Heart left ventricle (tissue), 16 donors: ENCODE measurements at regions not wholly inside any gene's neighbourhood (a gene's known extent, or its start where the extent isn't known, plus 50 kb on each side); places are given as distances from the start of the nearest gene placed in this dataset.

Experiments used
- ATAC-seq, 4 donors: fragments of 200-7000 bp; cut with Tn5 transposase; one replicate each; pipeline ENCODE4 v1.9.1; 2020 to 2022; ENCODE audit warnings: moderate library complexity in 4 of 4, mild to moderate bottlenecking in 3 of 4, moderate number of reproducible peaks in 1 of 4
- DNase-seq, 5 donors: peaks; one replicate each; pipeline ENCODE4 v3.0.0-alpha.2; 2020
- H3K27ac ChIP-seq, 12 donors: fragments of 200-600 bp; sonication (generic) in 4 of 12; one replicate each; pipeline versions ENCODE4 v1.5.0 to v1.8.0; 2016 to 2022; ENCODE audit warnings: mild to moderate bottlenecking in 2 of 12
- H3K27me3 ChIP-seq, 9 donors: fragments of 200-600 bp; sonication (generic) in 2 of 9; one replicate each; pipeline versions ENCODE4 v1.5.1 to v1.8.0; 2016 to 2022; ENCODE audit warnings: mild to moderate bottlenecking in 3 of 9
- H3K36me3 ChIP-seq, 9 donors: fragments of 200-600 bp; sonication (generic) in 2 of 9; one replicate each; pipeline versions ENCODE4 v1.5.0 to v1.8.0; 2018 to 2022; ENCODE audit warnings: mild to moderate bottlenecking in 2 of 9
- H3K4me1 ChIP-seq, 12 donors: fragments of 200-600 bp; sonication (generic) in 4 of 12; one replicate each; pipeline versions ENCODE4 v1.5.0 to v1.8.0; 2016 to 2022; ENCODE audit warnings: mild to moderate bottlenecking in 3 of 12
- H3K4me3 ChIP-seq, 12 donors: fragments of 200-600 bp; sonication (generic) in 4 of 12; one replicate each; pipeline versions ENCODE4 v1.5.0 to v1.8.0; 2017 to 2022; ENCODE audit warnings: mild to moderate bottlenecking in 9 of 12, moderate library complexity in 4 of 12
- H3K9me3 ChIP-seq, 12 donors: fragments of 200-600 bp; sonication (generic) in 4 of 12; one replicate each; pipeline versions ENCODE4 v1.5.0 to v1.8.0; 2016 to 2022; ENCODE audit warnings: mild to moderate bottlenecking in 1 of 12
- CTCF ChIP-seq, 12 donors: fragments of 200-600 bp; sonication (generic) in 4 of 12; IDR thresholded peaks; one replicate each; pipeline versions ENCODE4 v1.5.0 to v1.8.0; 2018 to 2022; ENCODE audit warnings: antibody characterized with exemption in 12 of 12, mild to moderate bottlenecking in 5 of 12
- POLR2A ChIP-seq, 2 donors: fragments of 450-650 bp; IDR thresholded peaks; one replicate each; pipeline ENCODE4 v1.6.1; 2017; ENCODE audit warnings: antibody characterized with exemption in 2 of 2, mild to moderate bottlenecking in 2 of 2, moderate library complexity in 2 of 2
- WGBS, 4 donors: extraction: QIAGEN DNeasy Blood & Tissue Kit in 2 of 4; methylation state at CpG; one replicate each; pipeline versions ENCODE4 v1.1.5 to v1.1.7; 2013 to 2018; 5-methylcytosine and 5-hydroxymethylcytosine counted together
- intact Hi-C, 10 donors: fragments of 100-400 bp; cut with DNase I; formaldehyde crosslinking; loops; one replicate each; pipeline versions ENCODE4 v1.11.1 to v1.14.2; 2022
- donor health status: ischemic (EF 13 %, LVEDD 7.1; RV severe dilation, severe dysfunction).
- donor health status: healthy with polysubstance abuse.
- donor health status: DM: no; HTN: yes; CAD: no.
- donor health status: DM: no; HTN: no; CAD: no.
- donor health status: ischemic (EF 25% LVEDD 6.9; RV normal size, moderate dysfunction).
- donor health status: ischemic (EF 25% LVEDD 5.7; RV mildly dilated, moderate dysfunction).
- donor health status: healthy.
- donor health status: DM: yes; HTN: yes; CAD: no.
- donor health status: ischemic (EF 35%, LVEDD 5.7; RV mildly dilated, moderate dysfunction).
- donor health status: nonischemic (EF 11% LVEDD 7.7; RV severe dilation, severe dysfunction).
- donor health status: DM: yes; HTN: yes; CAD: no.
- donor health status: PGD.
- donor health status: ischemic (EF 29% LVEDD 5.4; RV normal size, mild dysfunction).
- donor health status: nonischemic (EF 23%, LVEDD 6.1; RV moderate dilation, normal function).

- H3K36me3 ChIP-seq, result no peaks in the 10 kb centered on the region
- TF ChIP-seq POLR2A (IDR thresholded peaks at IDR 0.05), result no peak
- peak; percentile 30 to 66 (median 52) for TF ChIP-seq CTCF (IDR thresholded peaks at IDR 0.05)
- peaks cover 0 to 12% (median 0%) of the 10 kb centered on the region in 9 donors for H3K27me3 ChIP-seq
- no peak overlapping the region for H3K27ac ChIP-seq
- intact Hi-C loops, result loop anchor here in 3 of 10 donors (5.0 to 10.0 kb wide), 2 partner anchors 972 to 975 kb away; no protein-coding TSS in a partner anchor
- H3K4me3 ChIP-seq, result no peak overlapping the region
- H3K4me1 ChIP-seq, result no peaks in the 10 kb centered on the region
- ATAC-seq, result peak in 1 of 4 donors; percentile 33
- DNase-seq, result no peak
- WGBS, 4 donors, result 8 to 17% (median 14%) methylated on average over 3 of the region's 3 CpGs
- H3K9me3 ChIP-seq, result peaks cover 0 to 1% (median 0%) of the 10 kb centered on the region in 12 donors
Observed at GRCh38 chrX:36867143-36867542, 141.0 kb upstream of the FAM47C start.

- H3K4me3 ChIP-seq, result no peak overlapping the region
- H3K4me1 ChIP-seq, result no peaks in the 10 kb centered on the region
- ATAC-seq (no peak), DNase-seq (no peak)
- H3K9me3 ChIP-seq, result peaks cover 0 to 1% (median 0%) of the 10 kb centered on the region in 12 donors
- H3K27ac ChIP-seq, result no peak overlapping the region
- no peaks in the 10 kb centered on the region for H3K36me3 ChIP-seq
- 60 to 74% (median 65%) methylated on average over 3 of the region's 3 CpGs for WGBS, 4 donors
- peaks cover 0 to 12% (median 0%) of the 10 kb centered on the region in 9 donors for H3K27me3 ChIP-seq
- TF ChIP-seq CTCF (IDR thresholded peaks at IDR 0.05) (no peak), POLR2A (IDR thresholded peaks at IDR 0.05) (no peak)
- intact Hi-C loops, result loop anchor here in 3 of 10 donors (5.0 to 10.0 kb wide), 2 partner anchors 974 to 976 kb away; no protein-coding TSS in a partner anchor
Observed at GRCh38 chrX:36868592-36868991, 139.6 kb upstream of the FAM47C start.

GRCh38 chrX:36869457-36869856, 138.7 kb upstream of the FAM47C start:
- no peak overlapping the region for H3K27ac ChIP-seq
- H3K4me1 ChIP-seq, result no peaks in the 10 kb centered on the region
- H3K36me3 ChIP-seq, result no peaks in the 10 kb centered on the region
- ATAC-seq (no peak), DNase-seq (no peak)
- peaks cover 0 to 12% (median 0%) of the 10 kb centered on the region in 9 donors for H3K27me3 ChIP-seq
- intact Hi-C loops, result loop anchor here in 3 of 10 donors (5.0 to 10.0 kb wide), 2 partner anchors 975 to 977 kb away; no protein-coding TSS in a partner anchor
- WGBS, 4 donors, result 49 to 73% (median 64%) methylated on average over 2 of the region's 2 CpGs
- no peak overlapping the region for H3K4me3 ChIP-seq
- TF ChIP-seq POLR2A (IDR thresholded peaks at IDR 0.05) (no peak), CTCF (IDR thresholded peaks at IDR 0.05) (no peak)
- H3K9me3 ChIP-seq, result peaks cover 0 to 1% (median 0%) of the 10 kb centered on the region in 12 donors

- Histone ChIP-seq H3K4me1 (no peaks in the 10 kb centered on the region), H3K27me3 (no peaks in the 10 kb centered on the region), H3K4me3 (no peak overlapping the region), H3K9me3 (no peaks in the 10 kb centered on the region), H3K36me3 (no peaks in the 10 kb centered on the region), H3K27ac (no peak overlapping the region)
- ATAC-seq, result peak in 1 of 4 donors; percentile 22
- no peak for DNase-seq
- intact Hi-C loops, result no loop called here
- WGBS, 4 donors, result 74 to 92% (median 81%) methylated on average over 3 of the region's 3 CpGs
- TF ChIP-seq CTCF (IDR thresholded peaks at IDR 0.05) (no peak), POLR2A (IDR thresholded peaks at IDR 0.05) (no peak)
Observed at GRCh38 chrX:36897690-36898089, 110.5 kb upstream of the FAM47C start.
